DOHH2 (cell line): ENCODE measurements at regions not wholly inside any gene's neighbourhood (a gene's known extent, or its start where the extent isn't known, plus 50 kb on each side); places are given as distances from the start of the nearest gene placed in this dataset.

Experiments used
- H3F3A ChIP-seq: fragments of 200-600 bp; sonication (generic), shearing (Covaris generic); 2 replicates; pipeline ENCODE4 v1.6.0; 2016; ENCODE audit warnings: antibody characterized with exemption, mild to moderate bottlenecking; ENCODE audit not compliant: control insufficient read depth, insufficient read depth
- H3K27ac ChIP-seq: fragments of 200-600 bp; sonication (generic); 2 replicates; pipeline ENCODE4 v1.5.1; 2014; ENCODE audit warnings: low read depth, mild to moderate bottlenecking, low read length, moderate library complexity
- H3K27me3 ChIP-seq: fragments of 200-600 bp; sonication (generic); 2 replicates; pipeline ENCODE4 v1.6.1; 2014; ENCODE audit warnings: mild to moderate bottlenecking, low read length, mixed read lengths; ENCODE audit not compliant: control insufficient read depth
- H3K36me3 ChIP-seq: fragments of 200-600 bp; sonication (generic); 2 replicates; pipeline ENCODE4 v1.6.1; 2014; ENCODE audit warnings: mild to moderate bottlenecking, low read length, moderate library complexity, mixed read lengths; ENCODE audit not compliant: control insufficient read depth
- H3K4me1 ChIP-seq: fragments of 200-600 bp; sonication (generic); 2 replicates; pipeline ENCODE4 v1.6.1; 2014; ENCODE audit warnings: mild to moderate bottlenecking, low read length, mixed read lengths; ENCODE audit not compliant: control insufficient read depth
- H3K4me2 ChIP-seq: fragments of 200-600 bp; sonication (generic); 2 replicates; pipeline ENCODE4 v1.6.0; 2014; ENCODE audit warnings: mild to moderate bottlenecking, low read length, moderate library complexity
- H3K4me3 ChIP-seq: fragments of 200-600 bp; sonication (generic); 2 replicates; pipeline ENCODE4 v1.5.1; 2014; ENCODE audit warnings: mild to moderate bottlenecking, low read length, mixed read lengths
- H3K79me2 ChIP-seq: fragments of 200-600 bp; sonication (generic); 2 replicates; pipeline ENCODE4 v1.6.1; 2014; ENCODE audit warnings: mild to moderate bottlenecking, low read length, mixed read lengths; ENCODE audit not compliant: control insufficient read depth
- H3K9me2 ChIP-seq: fragments of 200-600 bp; sonication (generic); replicated peaks from 2 replicates; pipeline ENCODE4 v1.6.1; 2014; ENCODE audit warnings: mild to moderate bottlenecking, low read length, mixed read lengths; ENCODE audit not compliant: control insufficient read depth
- H3K9me3 ChIP-seq: fragments of 200-600 bp; sonication (generic); 2 replicates; pipeline ENCODE4 v1.6.1; 2014; ENCODE audit warnings: antibody characterized with exemption, low read length, mixed read lengths; ENCODE audit not compliant: control insufficient read depth, insufficient read depth
- H4K20me1 ChIP-seq: fragments of 200-600 bp; sonication (generic); 2 replicates; pipeline ENCODE4 v1.6.0; 2014; ENCODE audit warnings: low read depth, mild to moderate bottlenecking, antibody characterized with exemption, low read length, moderate library complexity; ENCODE audit not compliant: control insufficient read depth, insufficient read depth
- EZH2phosphoT487 ChIP-seq: fragments of 200-600 bp; sonication (generic); IDR thresholded peaks from 2 replicates; pipeline ENCODE4 v1.6.1; 2017; ENCODE audit warnings: borderline replicate concordance, mild to moderate bottlenecking, antibody characterized with exemption, low read length, moderate library complexity, mixed read lengths
- TF ChIP-seq, protein P1 (sequence below): fragments of 200-600 bp; sonication (generic); IDR thresholded peaks from one replicate; pipeline ENCODE4 v1.5.1; 2014; ENCODE audit warnings: antibody characterized with exemption, mild to moderate bottlenecking, low read depth, low read length; ENCODE audit not compliant: poor library complexity, severe bottlenecking

DNA sequence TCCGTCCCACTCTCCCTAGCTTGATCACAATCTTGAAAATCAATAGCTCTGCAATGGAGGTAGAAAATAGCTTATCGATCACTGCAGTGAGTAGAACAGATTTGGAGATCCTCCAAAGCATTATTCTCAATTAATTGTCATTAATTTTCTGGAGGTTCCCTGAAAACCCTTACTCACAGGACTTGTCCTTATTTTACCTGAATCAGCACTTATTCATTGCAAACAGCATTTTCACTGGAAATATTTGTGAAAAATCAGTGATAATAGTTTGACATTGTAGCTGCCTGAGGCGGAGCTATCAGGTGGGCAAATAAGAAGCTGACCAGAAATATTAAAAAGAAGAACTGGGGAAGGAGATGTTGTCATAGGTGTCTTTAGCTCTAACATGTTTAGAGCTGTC, 294.6 kb upstream of the ZSWIM2 start:
- H3K9me2 ChIP-seq: no peaks in the 10 kb centered on the region
- H3K9me3 ChIP-seq: no peaks in the 10 kb centered on the region
- no peak overlapping the region for H3K4me3 ChIP-seq
- H3K79me2 ChIP-seq: no peaks in the 10 kb centered on the region
- H3K27me3 ChIP-seq: no peaks in the 10 kb centered on the region
- TF ChIP-seq EZH2phosphoT487: no peak
- TF ChIP-seq, protein P1, sequence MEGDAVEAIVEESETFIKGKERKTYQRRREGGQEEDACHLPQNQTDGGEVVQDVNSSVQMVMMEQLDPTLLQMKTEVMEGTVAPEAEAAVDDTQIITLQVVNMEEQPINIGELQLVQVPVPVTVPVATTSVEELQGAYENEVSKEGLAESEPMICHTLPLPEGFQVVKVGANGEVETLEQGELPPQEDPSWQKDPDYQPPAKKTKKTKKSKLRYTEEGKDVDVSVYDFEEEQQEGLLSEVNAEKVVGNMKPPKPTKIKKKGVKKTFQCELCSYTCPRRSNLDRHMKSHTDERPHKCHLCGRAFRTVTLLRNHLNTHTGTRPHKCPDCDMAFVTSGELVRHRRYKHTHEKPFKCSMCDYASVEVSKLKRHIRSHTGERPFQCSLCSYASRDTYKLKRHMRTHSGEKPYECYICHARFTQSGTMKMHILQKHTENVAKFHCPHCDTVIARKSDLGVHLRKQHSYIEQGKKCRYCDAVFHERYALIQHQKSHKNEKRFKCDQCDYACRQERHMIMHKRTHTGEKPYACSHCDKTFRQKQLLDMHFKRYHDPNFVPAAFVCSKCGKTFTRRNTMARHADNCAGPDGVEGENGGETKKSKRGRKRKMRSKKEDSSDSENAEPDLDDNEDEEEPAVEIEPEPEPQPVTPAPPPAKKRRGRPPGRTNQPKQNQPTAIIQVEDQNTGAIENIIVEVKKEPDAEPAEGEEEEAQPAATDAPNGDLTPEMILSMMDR: no peak
- no peaks in the 10 kb centered on the region for H4K20me1 ChIP-seq
- no peaks in the 10 kb centered on the region for H3F3A ChIP-seq
- H3K36me3 ChIP-seq: no peaks in the 10 kb centered on the region
- no peak overlapping the region for H3K4me2 ChIP-seq
- no peaks in the 10 kb centered on the region for H3K4me1 ChIP-seq
- H3K27ac ChIP-seq: no peak overlapping the region

- no peaks in the 10 kb centered on the region for H3K9me2 ChIP-seq
- H3F3A ChIP-seq: no peaks in the 10 kb centered on the region
- no peak for TF ChIP-seq EZH2phosphoT487
- TF ChIP-seq, protein P1: no peak
- no peaks in the 10 kb centered on the region for H3K79me2 ChIP-seq
- H3K4me1 ChIP-seq: no peaks in the 10 kb centered on the region
- no peak overlapping the region for H3K4me2 ChIP-seq
- H3K27ac ChIP-seq: no peak overlapping the region
- H3K27me3 ChIP-seq: no peaks in the 10 kb centered on the region
- no peaks in the 10 kb centered on the region for H3K36me3 ChIP-seq
- no peak overlapping the region for H3K4me3 ChIP-seq
- H3K9me3 ChIP-seq: no peaks in the 10 kb centered on the region
- H4K20me1 ChIP-seq: no peaks in the 10 kb centered on the region
These were observed 290.5 kb upstream of the ZSWIM2 start for GRCh38 chr2:187139469-187139868.

DNA sequence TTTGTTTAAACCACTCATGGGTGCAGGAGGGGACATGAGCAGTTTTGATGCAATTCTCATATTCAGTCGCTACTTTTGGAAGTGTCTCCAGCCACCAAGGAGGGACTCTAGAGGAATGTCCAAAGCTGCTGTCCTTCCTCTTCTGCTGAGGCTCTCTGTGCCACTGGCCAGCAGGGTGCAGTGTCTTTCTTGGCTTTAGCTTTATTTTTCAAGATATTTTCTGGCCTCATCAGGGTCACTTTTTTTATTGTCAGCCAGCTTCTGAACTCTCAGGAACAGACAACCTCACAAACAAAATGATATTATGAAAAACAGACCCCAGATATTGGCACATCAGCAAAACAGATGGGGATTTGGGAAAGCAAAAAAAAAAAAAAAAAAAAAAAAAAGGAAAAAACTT, 289.3 kb upstream of the ZSWIM2 start:
- no peak overlapping the region for H3K4me2 ChIP-seq
- H3K79me2 ChIP-seq: no peaks in the 10 kb centered on the region
- no peaks in the 10 kb centered on the region for H3K9me3 ChIP-seq
- H3K36me3 ChIP-seq: no peaks in the 10 kb centered on the region
- no peak for TF ChIP-seq EZH2phosphoT487
- TF ChIP-seq, protein P1: peak; percentile 32
- no peaks in the 10 kb centered on the region for H3K4me1 ChIP-seq
- no peaks in the 10 kb centered on the region for H3K27me3 ChIP-seq
- no peaks in the 10 kb centered on the region for H3F3A ChIP-seq
- no peaks in the 10 kb centered on the region for H3K9me2 ChIP-seq
- H3K27ac ChIP-seq: no peak overlapping the region
- H3K4me3 ChIP-seq: no peak overlapping the region
- no peaks in the 10 kb centered on the region for H4K20me1 ChIP-seq

- Histone ChIP-seq H3K27me3 (no peaks in the 10 kb centered on the region), H3K4me1 (no peaks in the 10 kb centered on the region), H4K20me1 (no peaks in the 10 kb centered on the region), H3K36me3 (no peaks in the 10 kb centered on the region), H3K4me3 (no peak overlapping the region), H3K9me3 (no peaks in the 10 kb centered on the region), H3K9me2 (no peaks in the 10 kb centered on the region), H3K27ac (no peak overlapping the region), H3F3A (no peaks in the 10 kb centered on the region), H3K79me2 (no peaks in the 10 kb centered on the region), H3K4me2 (no peak overlapping the region)
- no peak for TF ChIP-seq EZH2phosphoT487
- TF ChIP-seq, protein P1: no peak
These were observed 287.7 kb upstream of the ZSWIM2 start for GRCh38 chr2:187136646-187137045.
